Duodenal mucosa (tissue), 2 donors: ENCODE measurements at regions not wholly inside any gene's neighbourhood (a gene's known extent, or its start where the extent isn't known, plus 50 kb on each side); places are given as distances from the start of the nearest gene placed in this dataset.

ENCODE experiments used
- H3K27ac ChIP-seq: one replicate; pipeline ENCODE4 v1.7.0; 2013; ENCODE audit warnings: low read depth, low read length
- H3K27me3 ChIP-seq, 2 donors: one replicate each; pipeline ENCODE4 v1.7.0; 2013; ENCODE audit warnings: low read length in 2 of 2, control low read depth in 1 of 2; ENCODE audit not compliant: insufficient read depth in 2 of 2, control insufficient read depth in 1 of 2
- H3K36me3 ChIP-seq, 2 donors: one replicate each; pipeline ENCODE4 v1.7.0; 2013; ENCODE audit warnings: low read length in 2 of 2, control low read depth in 1 of 2; ENCODE audit not compliant: insufficient read depth in 2 of 2, control insufficient read depth in 1 of 2
- H3K4me1 ChIP-seq, 2 donors: one replicate each; pipeline ENCODE4 v1.7.0; 2013; ENCODE audit warnings: low read length in 2 of 2, control low read depth in 1 of 2; ENCODE audit not compliant: insufficient read depth in 2 of 2, control insufficient read depth in 1 of 2
- H3K4me3 ChIP-seq, 2 donors: one replicate each; pipeline ENCODE4 v1.7.0; 2013; ENCODE audit warnings: low read length in 2 of 2, low read depth in 1 of 2
- H3K9ac ChIP-seq, 2 donors: one replicate each; pipeline ENCODE4 v1.7.0; 2013; ENCODE audit warnings: low read length in 2 of 2, low read depth in 1 of 2
- H3K9me3 ChIP-seq, 2 donors: one replicate each; pipeline ENCODE4 v1.7.0; 2013; ENCODE audit warnings: low read length in 2 of 2, control low read depth in 1 of 2; ENCODE audit not compliant: control insufficient read depth in 1 of 2

DNA sequence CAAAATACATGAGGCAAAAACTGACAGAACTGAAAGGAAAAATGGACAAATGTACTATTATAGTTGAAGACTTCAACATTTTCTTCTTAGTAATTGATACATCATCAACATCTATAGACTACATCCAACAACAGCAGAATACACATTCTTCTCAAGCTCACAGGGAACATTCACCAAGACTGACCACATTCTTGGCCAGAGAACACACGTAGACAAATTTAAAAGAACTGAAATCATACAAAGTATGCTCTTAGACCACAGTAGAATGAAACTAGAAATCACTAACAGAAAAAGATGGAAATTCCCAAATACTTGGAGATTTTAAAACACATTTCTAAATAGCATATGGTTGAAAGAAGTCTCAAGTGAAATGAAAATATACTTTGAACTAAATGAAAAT is 55.1 kb upstream of the NSMCE3 start:
- Histone ChIP-seq H3K27ac (no peak overlapping the region), H3K4me1 (no peaks in the 10 kb centered on the region), H3K36me3 (no peaks in the 10 kb centered on the region), H3K27me3 (no peaks in the 10 kb centered on the region), H3K9ac (no peak overlapping the region), H3K4me3 (no peak overlapping the region), H3K9me3 (peaks cover 0 to 3% of the 10 kb centered on the region in 2 donors)

DNA sequence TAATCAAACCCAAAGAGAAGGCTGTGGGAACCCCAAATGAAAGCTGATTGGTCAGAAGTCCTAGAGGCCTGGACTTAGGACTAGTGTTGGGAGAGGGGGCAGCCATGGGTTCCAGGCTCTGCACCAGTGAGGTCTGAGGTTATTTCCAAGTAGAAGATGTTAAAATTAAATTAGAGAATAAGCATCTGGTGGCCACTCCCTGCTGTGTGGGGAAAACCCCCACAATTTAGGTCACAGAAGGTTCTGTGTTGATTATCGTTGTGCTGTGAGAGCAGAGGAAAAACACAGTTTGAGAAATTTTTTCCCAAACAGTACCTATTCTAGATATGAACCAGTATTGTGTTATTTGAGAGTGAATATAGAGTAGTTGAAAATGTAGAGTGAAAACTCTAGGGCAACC is 53.9 kb upstream of the NSMCE3 start:
- no peak overlapping the region for H3K27ac ChIP-seq
- no peaks in the 10 kb centered on the region for H3K27me3 ChIP-seq
- H3K4me1 ChIP-seq, result no peaks in the 10 kb centered on the region
- H3K9me3 ChIP-seq, result peaks cover 0 to 3% of the 10 kb centered on the region in 2 donors
- H3K4me3 ChIP-seq, result no peak overlapping the region
- no peak overlapping the region for H3K9ac ChIP-seq
- H3K36me3 ChIP-seq, result no peaks in the 10 kb centered on the region

DNA sequence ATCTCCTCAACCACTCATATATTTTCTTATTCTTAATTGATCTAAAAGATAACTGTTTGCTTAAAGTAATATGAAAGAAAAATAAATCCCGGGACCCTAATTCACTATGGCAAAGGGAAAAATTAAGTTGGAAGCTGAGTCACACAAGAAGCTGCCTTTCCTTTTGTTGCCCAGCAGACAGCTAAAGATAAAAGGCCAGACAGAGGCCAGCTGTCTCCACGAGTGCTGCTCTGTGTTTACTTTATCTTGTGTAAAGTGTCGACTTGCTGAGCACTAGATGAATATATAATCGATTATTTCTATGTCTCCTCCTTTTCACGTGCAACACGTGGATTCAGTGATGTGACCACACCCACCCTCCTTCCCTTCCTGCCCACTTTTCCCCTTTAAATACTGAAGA is 52.8 kb upstream of the NSMCE3 start:
- H3K4me3 ChIP-seq, result no peak overlapping the region
- H3K27me3 ChIP-seq, result no peaks in the 10 kb centered on the region
- H3K36me3 ChIP-seq, result no peaks in the 10 kb centered on the region
- no peak overlapping the region for H3K9ac ChIP-seq
- H3K4me1 ChIP-seq, result no peaks in the 10 kb centered on the region
- H3K27ac ChIP-seq, result no peak overlapping the region
- peaks cover 0 to 3% of the 10 kb centered on the region in 2 donors for H3K9me3 ChIP-seq

DNA sequence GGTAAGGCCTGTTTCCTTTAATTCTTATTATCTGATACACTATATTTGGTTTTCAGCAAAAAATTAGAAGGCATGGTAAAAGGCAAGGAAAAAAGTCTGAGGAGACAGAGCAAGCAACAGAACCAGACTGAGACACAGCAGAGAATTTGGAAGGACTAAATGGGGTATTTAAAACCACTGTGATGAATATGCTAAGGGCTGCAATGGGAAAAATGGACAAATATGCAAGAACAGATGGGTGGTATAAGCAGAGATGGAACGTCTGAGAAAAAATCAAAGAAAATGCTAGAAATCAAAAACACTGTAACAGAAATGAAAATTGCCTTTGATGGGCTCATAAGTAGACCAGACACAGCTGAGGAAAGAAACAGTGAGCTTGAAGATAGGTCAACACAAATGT is 50.8 kb upstream of the NSMCE3 start:
- Histone ChIP-seq H3K9ac (no peak overlapping the region), H3K27ac (no peak overlapping the region), H3K4me1 (no peaks in the 10 kb centered on the region), H3K4me3 (no peak overlapping the region), H3K27me3 (no peaks in the 10 kb centered on the region), H3K9me3 (no peaks in the 10 kb centered on the region), H3K36me3 (no peaks in the 10 kb centered on the region)

DNA sequence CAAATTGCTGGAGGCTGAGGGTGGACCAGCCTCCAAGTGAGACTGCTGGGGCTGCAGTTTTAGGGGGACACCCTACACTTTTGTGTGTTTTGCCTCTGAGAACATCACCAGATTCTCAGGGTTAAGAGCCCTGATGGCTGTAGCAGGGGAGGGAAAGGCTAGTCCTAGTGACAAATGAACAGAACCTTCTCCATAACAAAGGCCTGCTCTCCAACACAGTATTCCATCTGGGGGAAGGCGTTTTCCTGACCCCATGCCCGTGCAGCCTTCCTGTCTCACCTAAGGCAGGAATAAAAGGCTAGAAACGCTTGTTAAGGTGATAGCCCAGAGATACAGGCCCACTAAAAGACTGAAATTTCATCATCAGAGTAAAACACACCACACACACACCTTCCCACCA is 50.2 kb upstream of the NSMCE3 start:
- no peak overlapping the region for H3K4me3 ChIP-seq
- no peaks in the 10 kb centered on the region for H3K4me1 ChIP-seq
- no peaks in the 10 kb centered on the region for H3K9me3 ChIP-seq
- H3K27ac ChIP-seq, result no peak overlapping the region
- H3K27me3 ChIP-seq, result no peaks in the 10 kb centered on the region
- no peaks in the 10 kb centered on the region for H3K36me3 ChIP-seq
- no peak overlapping the region for H3K9ac ChIP-seq
